RWPE2 (cell line): ENCODE measurements at regions not wholly inside any gene's neighbourhood (a gene's known extent, or its start where the extent isn't known, plus 50 kb on each side); places are given as distances from the start of the nearest gene placed in this dataset.
A peak's percentile ranks its signal among the peaks of the same experiment; 100 is the strongest.

Experiments
- ATAC-seq: fragments of 200-7000 bp; cut with Tn5 transposase; 3 replicates; pipeline ENCODE4 v1.9.1; 2021; ENCODE audit warnings: low read depth
- DNase-seq: peaks from one replicate; pipeline ENCODE4 v3.0.0-alpha.2; 2020; ENCODE audit warnings: low spot score
- H3K27ac ChIP-seq: fragments of 450-650 bp; 2 replicates; pipeline ENCODE4 v1.5.1; 2017; ENCODE audit warnings: mild to moderate bottlenecking; ENCODE audit not compliant: poor library complexity, severe bottlenecking
- H3K27me3 ChIP-seq: fragments of 250-450 bp; sonication (Bioruptor Pico); 2 replicates; pipeline ENCODE4 v1.5.1; 2021; ENCODE audit warnings: mild to moderate bottlenecking, moderate library complexity; ENCODE audit not compliant: insufficient read depth, poor library complexity, severe bottlenecking
- H3K36me3 ChIP-seq: fragments of 250-450 bp; sonication (Bioruptor Pico); 2 replicates; pipeline ENCODE4 v1.5.1; 2020; ENCODE audit warnings: low read depth, mild to moderate bottlenecking, moderate library complexity
- H3K4me1 ChIP-seq: fragments of 250-450 bp; sonication (Bioruptor Pico); 2 replicates; pipeline ENCODE4 v1.5.1; 2021; ENCODE audit warnings: mild to moderate bottlenecking, moderate library complexity; ENCODE audit not compliant: insufficient read depth, poor library complexity, severe bottlenecking
- H3K4me3 ChIP-seq: fragments of 250-450 bp; sonication (Bioruptor Pico); 2 replicates; pipeline ENCODE4 v1.5.1; 2021; ENCODE audit warnings: mild to moderate bottlenecking, moderate library complexity; ENCODE audit not compliant: severe bottlenecking
- H3K9me3 ChIP-seq: fragments of 250-450 bp; sonication (Bioruptor Pico); 2 replicates; pipeline ENCODE4 v1.5.1; 2021; ENCODE audit warnings: mild to moderate bottlenecking, moderate library complexity; ENCODE audit not compliant: severe bottlenecking
- CTCF ChIP-seq: fragments of 450-650 bp; IDR thresholded peaks from one replicate; pipeline ENCODE4 v1.5.1; 2017; ENCODE audit warnings: mild to moderate bottlenecking, moderate library complexity; ENCODE audit not compliant: poor library complexity, severe bottlenecking

GRCh38 chr1:22218618-22219250 is 75.8 kb upstream of the WNT4 start:
- Histone ChIP-seq H3K36me3 (no peaks in the 10 kb centered on the region), H3K27me3 (peaks cover 2% of the 10 kb centered on the region), H3K9me3 (no peaks in the 10 kb centered on the region), H3K4me3 (no peak overlapping the region), H3K27ac (no peak overlapping the region), H3K4me1 (no peaks in the 10 kb centered on the region)
- no peak for TF ChIP-seq CTCF
- no peak for ATAC-seq
- peak; percentile 27 for DNase-seq

GRCh38 chr1:22221233-22221780 is 78.4 kb upstream of the WNT4 start:
- no peaks in the 10 kb centered on the region for H3K36me3 ChIP-seq
- H3K4me3 ChIP-seq: no peak overlapping the region
- H3K9me3 ChIP-seq: no peaks in the 10 kb centered on the region
- no peaks in the 10 kb centered on the region for H3K27me3 ChIP-seq
- no peak overlapping the region for H3K27ac ChIP-seq
- TF ChIP-seq CTCF: no peak
- peak; percentile 10 for DNase-seq
- ATAC-seq: no peak
- no peaks in the 10 kb centered on the region for H3K4me1 ChIP-seq

- Histone ChIP-seq H3K4me3 (no peak overlapping the region), H3K36me3 (no peaks in the 10 kb centered on the region), H3K4me1 (no peaks in the 10 kb centered on the region), H3K9me3 (no peaks in the 10 kb centered on the region), H3K27me3 (no peaks in the 10 kb centered on the region), H3K27ac (no peak overlapping the region)
- no peak for ATAC-seq
- TF ChIP-seq CTCF: no peak
- DNase-seq: peak; percentile 14
These were observed 79.8 kb upstream of the WNT4 start for GRCh38 chr1:22222723-22223122.

GRCh38 chr1:22223176-22223575 is 80.3 kb upstream of the WNT4 start:
- ATAC-seq (no peak; the same call in 2 of the 3 replicates), DNase-seq (peak; percentile 15)
- no peak for TF ChIP-seq CTCF
- Histone ChIP-seq H3K27ac (no peak overlapping the region), H3K27me3 (no peaks in the 10 kb centered on the region), H3K4me1 (no peaks in the 10 kb centered on the region), H3K36me3 (no peaks in the 10 kb centered on the region), H3K4me3 (no peak overlapping the region), H3K9me3 (no peaks in the 10 kb centered on the region)

GRCh38 chr1:22224091-22224490 is 81.2 kb upstream of the WNT4 start:
- TF ChIP-seq CTCF: no peak
- H3K4me1 ChIP-seq: peaks cover 7% of the 10 kb centered on the region
- DNase-seq (peak; percentile 27), ATAC-seq (no peak)
- no peaks in the 10 kb centered on the region for H3K9me3 ChIP-seq
- H3K36me3 ChIP-seq: no peaks in the 10 kb centered on the region
- H3K4me3 ChIP-seq: no peak overlapping the region
- no peaks in the 10 kb centered on the region for H3K27me3 ChIP-seq
- no peak overlapping the region for H3K27ac ChIP-seq
